Smooth muscle cell (in vitro differentiated cells): ENCODE measurements at regions not wholly inside any gene's neighbourhood (a gene's known extent, or its start where the extent isn't known, plus 50 kb on each side); places are given as distances from the start of the nearest gene placed in this dataset.

Experiments
- DNase-seq: peaks from one replicate; lab custom pipeline; 2025; ENCODE audit not compliant: unreplicated experiment; lab: John Stamatoyannopoulos, UW
- H2AFZ ChIP-seq: fragments of 200-600 bp; sonication (generic); 2 replicates; pipeline ENCODE4 v1.6.0; 2016; ENCODE audit warnings: antibody characterized with exemption, low read depth, mild to moderate bottlenecking
- H3F3A ChIP-seq: fragments of 200-600 bp; sonication (generic); 2 replicates; pipeline ENCODE4 v1.6.0; 2017; ENCODE audit warnings: antibody characterized with exemption, low read depth
- H3K27ac ChIP-seq: fragments of 200-600 bp; sonication (generic); 2 replicates; pipeline ENCODE4 v1.5.1; 2016; ENCODE audit warnings: low read depth, mild to moderate bottlenecking
- H3K27me3 ChIP-seq: fragments of 200-600 bp; sonication (generic); 2 replicates; pipeline ENCODE4 v1.6.1; 2016; ENCODE audit warnings: low read depth, mild to moderate bottlenecking
- H3K36me3 ChIP-seq: fragments of 200-600 bp; sonication (generic); 2 replicates; pipeline ENCODE4 v1.5.1; 2016; ENCODE audit warnings: low read depth
- H3K4me1 ChIP-seq: fragments of 200-600 bp; sonication (generic); 2 replicates; pipeline ENCODE4 v1.5.1; 2016; ENCODE audit warnings: low read depth
- H3K4me2 ChIP-seq: fragments of 200-600 bp; sonication (generic); 2 replicates; pipeline ENCODE4 v1.6.0; 2016; ENCODE audit warnings: mild to moderate bottlenecking
- H3K4me3 ChIP-seq: fragments of 200-600 bp; sonication (generic); 2 replicates; pipeline ENCODE4 v1.5.1; 2016; ENCODE audit warnings: mild to moderate bottlenecking
- H3K79me2 ChIP-seq: fragments of 200-600 bp; sonication (generic); 2 replicates; pipeline ENCODE4 v1.6.0; 2016; ENCODE audit warnings: low read depth, mild to moderate bottlenecking
- H3K9ac ChIP-seq: fragments of 200-600 bp; sonication (generic); 2 replicates; pipeline ENCODE4 v1.6.0; 2016; ENCODE audit warnings: low read depth
- H3K9me3 ChIP-seq: fragments of 200-600 bp; sonication (generic); replicated peaks from 2 replicates; pipeline ENCODE4 v1.5.1; 2016; ENCODE audit warnings: low read depth
- H4K20me1 ChIP-seq: fragments of 200-600 bp; sonication (generic); 2 replicates; pipeline ENCODE4 v1.6.0; 2016; ENCODE audit warnings: low read depth
- WGBS: methylation state at CpG from one replicate; pipeline ENCODE4 v1.1.7; 2016; ENCODE audit warnings: low lambda C conversion rate; 5-methylcytosine and 5-hydroxymethylcytosine counted together
- TF ChIP-seq, protein P1 (sequence below): fragments of 200-600 bp; sonication (generic); IDR thresholded peaks from 2 replicates; pipeline ENCODE4 v1.5.1; 2017; ENCODE audit warnings: borderline replicate concordance, mild to moderate bottlenecking, antibody characterized with exemption; ENCODE audit not compliant: insufficient read depth, poor library complexity, severe bottlenecking

- no peak overlapping the region for H3K27ac ChIP-seq
- no peak overlapping the region for H3K9ac ChIP-seq
- no peak for DNase-seq
- no peaks in the 10 kb centered on the region for H3K79me2 ChIP-seq
- TF ChIP-seq, protein P1, sequence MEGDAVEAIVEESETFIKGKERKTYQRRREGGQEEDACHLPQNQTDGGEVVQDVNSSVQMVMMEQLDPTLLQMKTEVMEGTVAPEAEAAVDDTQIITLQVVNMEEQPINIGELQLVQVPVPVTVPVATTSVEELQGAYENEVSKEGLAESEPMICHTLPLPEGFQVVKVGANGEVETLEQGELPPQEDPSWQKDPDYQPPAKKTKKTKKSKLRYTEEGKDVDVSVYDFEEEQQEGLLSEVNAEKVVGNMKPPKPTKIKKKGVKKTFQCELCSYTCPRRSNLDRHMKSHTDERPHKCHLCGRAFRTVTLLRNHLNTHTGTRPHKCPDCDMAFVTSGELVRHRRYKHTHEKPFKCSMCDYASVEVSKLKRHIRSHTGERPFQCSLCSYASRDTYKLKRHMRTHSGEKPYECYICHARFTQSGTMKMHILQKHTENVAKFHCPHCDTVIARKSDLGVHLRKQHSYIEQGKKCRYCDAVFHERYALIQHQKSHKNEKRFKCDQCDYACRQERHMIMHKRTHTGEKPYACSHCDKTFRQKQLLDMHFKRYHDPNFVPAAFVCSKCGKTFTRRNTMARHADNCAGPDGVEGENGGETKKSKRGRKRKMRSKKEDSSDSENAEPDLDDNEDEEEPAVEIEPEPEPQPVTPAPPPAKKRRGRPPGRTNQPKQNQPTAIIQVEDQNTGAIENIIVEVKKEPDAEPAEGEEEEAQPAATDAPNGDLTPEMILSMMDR: no peak
- no peaks in the 10 kb centered on the region for H3F3A ChIP-seq
- no peaks in the 10 kb centered on the region for H3K36me3 ChIP-seq
- 79% methylated on average over 1 of the region's 1 CpG for WGBS
- H3K4me3 ChIP-seq: no peak overlapping the region
- H3K27me3 ChIP-seq: no peaks in the 10 kb centered on the region
- no peak overlapping the region for H2AFZ ChIP-seq
- no peak overlapping the region for H3K4me2 ChIP-seq
- no peaks in the 10 kb centered on the region for H4K20me1 ChIP-seq
- peaks cover 6% of the 10 kb centered on the region for H3K4me1 ChIP-seq
- H3K9me3 ChIP-seq: no peaks in the 10 kb centered on the region
Measured at GRCh38 chr5:96115147-96115807, 153.6 kb upstream of the ELL2 start.

DNA sequence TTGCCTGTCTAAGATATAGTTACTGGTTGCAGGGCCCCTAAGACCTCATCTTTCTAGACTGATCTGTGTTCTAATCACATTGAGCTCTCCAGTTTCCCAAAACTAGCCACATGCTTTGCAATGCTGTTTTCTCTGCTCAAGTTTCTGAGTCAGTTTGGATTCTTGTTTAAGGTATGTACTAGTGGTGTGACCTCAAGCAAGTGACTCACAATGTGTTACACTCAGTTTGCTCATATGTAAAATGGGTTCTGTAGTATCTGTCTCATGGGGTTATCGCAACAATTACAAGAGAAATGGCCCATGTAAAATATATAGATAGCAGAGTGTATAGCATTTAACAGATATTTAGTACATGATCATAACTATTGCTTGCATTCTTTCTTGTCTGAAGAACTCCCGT is 153.1 kb upstream of the ELL2 start:
- no peaks in the 10 kb centered on the region for H3F3A ChIP-seq
- peaks cover 6% of the 10 kb centered on the region for H3K4me1 ChIP-seq
- TF ChIP-seq, protein P1: no peak
- no peak overlapping the region for H3K9ac ChIP-seq
- H3K27ac ChIP-seq: no peak overlapping the region
- H3K79me2 ChIP-seq: no peaks in the 10 kb centered on the region
- H3K36me3 ChIP-seq: no peaks in the 10 kb centered on the region
- 93% methylated on average over 2 of the region's 2 CpGs for WGBS
- no peaks in the 10 kb centered on the region for H3K27me3 ChIP-seq
- H3K4me3 ChIP-seq: no peak overlapping the region
- no peaks in the 10 kb centered on the region for H4K20me1 ChIP-seq
- no peak for DNase-seq
- H3K9me3 ChIP-seq: no peaks in the 10 kb centered on the region
- no peak overlapping the region for H2AFZ ChIP-seq
- H3K4me2 ChIP-seq: no peak overlapping the region

DNA sequence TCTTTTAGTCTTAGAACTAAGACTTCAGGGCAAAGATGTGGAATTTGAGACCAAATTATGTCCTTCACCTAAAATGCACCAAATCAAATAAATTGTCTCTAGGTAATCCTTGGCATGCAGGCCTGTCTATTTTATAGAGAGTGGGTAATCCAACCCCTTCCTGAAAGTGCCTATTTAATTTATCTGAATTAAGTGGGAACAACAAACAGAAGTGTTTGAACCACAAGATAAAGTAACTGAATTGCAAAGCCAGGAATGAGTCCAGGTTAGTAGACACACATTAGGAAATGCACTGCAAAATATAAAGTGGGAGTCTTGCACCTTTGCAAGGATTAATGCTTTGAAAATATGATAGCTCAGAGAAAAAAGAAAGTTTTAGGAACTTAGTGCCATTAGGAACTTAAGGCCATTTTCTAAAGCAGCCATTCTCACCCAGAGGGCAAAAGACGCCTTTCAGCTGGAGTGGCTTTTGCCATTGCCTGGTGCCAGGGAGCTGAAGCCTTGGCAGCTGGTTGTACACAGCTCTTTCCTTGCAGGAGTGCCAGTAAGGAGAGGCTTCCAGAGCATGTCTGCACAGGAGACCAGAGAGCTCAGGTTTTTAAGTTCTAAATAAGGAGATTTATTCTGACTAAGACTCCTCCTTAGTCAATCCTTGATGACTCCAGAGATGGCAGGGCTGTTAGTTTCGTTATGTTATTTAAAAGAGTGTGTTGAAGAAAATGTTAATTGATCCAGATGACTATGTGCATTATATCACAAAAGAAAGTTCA is 151.7 kb upstream of the ELL2 start:
- H3K9me3 ChIP-seq: no peaks in the 10 kb centered on the region
- no peak overlapping the region for H3K9ac ChIP-seq
- H3K4me1 ChIP-seq: peaks cover 6% of the 10 kb centered on the region
- no peaks in the 10 kb centered on the region for H3K79me2 ChIP-seq
- no peaks in the 10 kb centered on the region for H3F3A ChIP-seq
- H2AFZ ChIP-seq: no peak overlapping the region
- 93% methylated on average over 2 of the region's 2 CpGs for WGBS
- TF ChIP-seq, protein P1: no peak
- no peaks in the 10 kb centered on the region for H4K20me1 ChIP-seq
- no peak overlapping the region for H3K4me3 ChIP-seq
- no peak for DNase-seq
- H3K27ac ChIP-seq: no peak overlapping the region
- no peaks in the 10 kb centered on the region for H3K36me3 ChIP-seq
- H3K4me2 ChIP-seq: no peak overlapping the region
- no peaks in the 10 kb centered on the region for H3K27me3 ChIP-seq
